ENCODE measurements at regions not wholly inside any gene's neighbourhood (a gene's known extent, or its start where the extent isn't known, plus 50 kb on each side); places are given as distances from the start of the nearest gene placed in this dataset.

- no peak overlapping the region for H3K27ac Mint-ChIP-seq
- H3K4me1 Mint-ChIP-seq, result peaks cover 2% of the 10 kb centered on the region
- DNase-seq, result no peak
- H3K4me3 Mint-ChIP-seq, result no peak overlapping the region
- ChIA-PET CTCF (no interaction called here), POLR2A (no interaction called here)
- no peaks in the 10 kb centered on the region for H3K9me3 Mint-ChIP-seq
- H3K36me3 Mint-ChIP-seq (ENCODE audit: low read depth), result no peaks in the 10 kb centered on the region
- H3K27me3 Mint-ChIP-seq, result peaks cover 1% of the 10 kb centered on the region
Measured at GRCh38 chr18:8944871-8945245, 157.6 kb upstream of the NDUFV2 start.

DNA sequence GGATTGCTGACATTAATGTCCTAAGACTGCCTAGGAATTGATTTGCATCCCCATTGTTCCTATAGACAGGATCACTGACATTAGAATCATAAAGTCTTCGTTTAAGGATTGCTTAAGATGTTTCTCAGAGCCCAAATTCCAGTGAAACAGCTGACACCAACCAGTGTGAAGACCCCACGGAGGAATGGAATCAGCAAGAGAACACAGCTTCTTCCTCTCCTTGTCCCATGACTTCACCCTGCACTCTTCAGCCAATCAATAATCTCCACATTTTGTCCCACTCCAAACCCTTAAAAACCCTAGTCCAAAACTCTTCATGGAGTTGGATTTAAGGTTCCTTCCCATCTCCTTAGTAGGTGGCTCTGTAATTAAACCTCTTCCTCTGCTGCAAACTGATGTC, 157.0 kb upstream of the NDUFV2 start:
- CTCF ChIA-PET, result no interaction called here
- H3K27me3 Mint-ChIP-seq, result peaks cover 1% of the 10 kb centered on the region

DNA sequence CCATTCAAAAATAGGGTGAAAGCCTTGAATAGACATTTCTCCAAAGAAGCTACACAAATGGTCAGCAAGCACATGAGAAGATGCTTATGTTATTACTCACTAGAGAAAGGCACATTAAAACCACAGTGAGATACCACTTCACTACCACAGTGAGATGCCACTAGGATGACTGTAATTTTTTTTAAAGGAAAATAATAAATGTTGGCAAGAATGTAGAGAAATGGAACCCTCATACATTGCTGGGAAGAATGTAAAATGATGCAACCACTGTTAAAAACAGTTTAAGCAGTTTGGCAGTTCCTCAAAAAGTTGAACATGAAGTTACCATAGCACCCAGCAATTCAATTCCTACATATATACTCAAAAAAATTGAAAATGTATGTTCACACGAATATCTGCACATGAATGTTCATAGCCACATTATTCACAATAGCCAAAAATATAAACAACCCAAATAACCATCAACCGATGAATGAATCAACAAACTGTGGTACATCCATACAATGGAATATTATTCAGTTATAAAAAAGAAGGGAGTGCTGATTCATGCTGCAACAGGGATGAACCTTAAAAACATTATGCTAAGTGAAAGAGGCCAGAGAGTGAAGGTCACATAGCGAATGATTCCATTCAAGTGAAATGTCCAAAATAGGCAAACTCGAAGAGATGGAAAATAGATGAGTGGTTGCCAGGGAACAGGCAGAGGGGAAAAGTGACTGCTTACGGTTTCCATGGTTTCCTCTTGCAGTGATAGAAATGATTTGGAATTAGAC, 156.2 kb upstream of the NDUFV2 start:
- DNase-seq, result no peak
- Mint-ChIP-seq H3K36me3 (ENCODE audit: low read depth) (no peaks in the 10 kb centered on the region), H3K27me3 (peaks cover 1% of the 10 kb centered on the region), H3K9me3 (no peaks in the 10 kb centered on the region), H3K4me1 (peaks cover 2% of the 10 kb centered on the region), H3K4me3 (no peak overlapping the region), H3K27ac (no peak overlapping the region)
- CTCF ChIA-PET, result no interaction called here
- POLR2A ChIA-PET, result no interaction called here

More for the DNA sequence above, 157.0 kb upstream of the NDUFV2 start:
- Mint-ChIP-seq H3K4me1 (peaks cover 2% of the 10 kb centered on the region), H3K27ac (no peak overlapping the region), H3K4me3 (no peak overlapping the region), H3K36me3 (ENCODE audit: low read depth) (no peaks in the 10 kb centered on the region), H3K9me3 (no peaks in the 10 kb centered on the region)
- POLR2A ChIA-PET, result no interaction called here
- DNase-seq, result no peak

DNA sequence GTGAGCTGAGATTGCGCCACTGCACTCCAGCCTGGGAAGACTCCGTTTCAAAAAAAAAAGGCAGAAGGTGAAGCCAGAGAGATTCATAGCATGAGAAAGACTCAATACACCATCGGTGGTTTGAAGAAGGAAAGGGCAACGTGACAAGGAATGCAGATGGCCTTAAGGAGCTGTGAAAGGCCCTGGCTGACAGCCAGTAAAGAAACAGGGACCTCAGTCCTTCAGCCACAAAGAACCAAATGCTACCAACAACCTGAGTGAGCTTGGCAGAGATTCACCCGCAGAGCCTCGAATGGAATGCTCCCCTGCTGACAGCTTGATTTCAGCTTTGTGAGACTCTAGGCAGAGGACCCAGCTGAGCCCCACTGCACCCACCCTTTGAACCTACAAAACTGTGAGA, 154.9 kb upstream of the NDUFV2 start:
- Mint-ChIP-seq H3K36me3 (ENCODE audit: low read depth) (no peaks in the 10 kb centered on the region), H3K27ac (no peak overlapping the region), H3K27me3 (peaks cover 1% of the 10 kb centered on the region), H3K4me3 (no peak overlapping the region), H3K9me3 (no peaks in the 10 kb centered on the region), H3K4me1 (peaks cover 2% of the 10 kb centered on the region)
- CTCF ChIA-PET, result no interaction called here
- DNase-seq, result no peak
- POLR2A ChIA-PET, result no interaction called here

DNA sequence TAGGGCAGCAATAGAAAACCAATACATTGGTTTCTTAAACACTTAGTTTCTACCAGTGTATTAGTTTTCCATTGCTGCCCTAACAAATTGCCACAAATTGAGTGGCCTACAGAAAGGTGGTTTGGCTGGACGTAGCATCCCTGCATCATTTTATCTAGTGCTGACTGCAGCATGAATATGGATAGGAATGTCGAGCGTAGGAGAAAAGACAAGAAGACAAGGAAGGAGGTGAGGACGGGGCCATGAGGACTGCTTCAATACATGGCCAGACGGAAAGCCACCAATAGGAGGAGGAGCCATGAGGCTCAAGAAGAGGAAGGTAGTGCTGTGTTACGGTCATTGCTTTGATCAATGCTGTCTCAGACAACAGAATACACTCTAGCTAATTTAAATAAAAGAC, 154.5 kb upstream of the NDUFV2 start:
- CTCF ChIA-PET, result no interaction called here

GRCh38 chr18:8948471-8949149, 153.9 kb upstream of the NDUFV2 start:
- H3K9me3 Mint-ChIP-seq, result no peaks in the 10 kb centered on the region
- DNase-seq, result no peak
- POLR2A ChIA-PET, result no interaction called here
- no peak overlapping the region for H3K27ac Mint-ChIP-seq
- H3K4me1 Mint-ChIP-seq, result peaks cover 2% of the 10 kb centered on the region
- no peak overlapping the region for H3K4me3 Mint-ChIP-seq
- peaks cover 1% of the 10 kb centered on the region for H3K27me3 Mint-ChIP-seq
- no peaks in the 10 kb centered on the region for H3K36me3 Mint-ChIP-seq (ENCODE audit: low read depth)
- CTCF ChIA-PET, result interaction anchor here (0.6 kb wide), 1 partner anchor 175 kb away, joined by 3 read pairs; no protein-coding TSS in a partner anchor

More for the DNA sequence above, 154.5 kb upstream of the NDUFV2 start:
- H3K4me1 Mint-ChIP-seq, result peaks cover 2% of the 10 kb centered on the region
- H3K4me3 Mint-ChIP-seq, result no peak overlapping the region
- no peak for DNase-seq
- peaks cover 1% of the 10 kb centered on the region for H3K27me3 Mint-ChIP-seq
- H3K27ac Mint-ChIP-seq, result no peak overlapping the region
- H3K36me3 Mint-ChIP-seq (ENCODE audit: low read depth), result no peaks in the 10 kb centered on the region
- POLR2A ChIA-PET, result no interaction called here
- no peaks in the 10 kb centered on the region for H3K9me3 Mint-ChIP-seq

DNA sequence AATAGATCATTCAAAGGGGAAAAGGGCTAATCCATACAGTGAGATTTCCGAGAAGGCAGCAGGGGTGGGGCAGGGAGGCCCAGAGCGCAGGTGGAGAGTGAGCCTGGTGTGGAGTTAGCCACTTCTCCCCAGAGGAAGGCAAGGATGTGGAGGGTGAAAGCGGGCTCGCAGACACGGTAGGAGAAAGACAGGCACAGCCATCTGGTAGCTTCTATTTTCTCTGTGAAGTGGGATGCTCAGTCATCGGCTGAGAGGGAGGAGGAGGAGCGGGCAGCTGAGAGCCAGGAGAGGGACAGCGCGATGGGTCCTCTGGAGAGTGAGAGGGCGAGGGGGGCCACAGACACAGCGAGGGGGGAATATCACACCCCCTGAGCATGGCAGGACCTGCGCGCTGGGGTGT, 153.3 kb upstream of the NDUFV2 start:
- CTCF ChIA-PET, result interaction anchor here (0.6 kb wide), 1 partner anchor 175 kb away, joined by 3 read pairs; no protein-coding TSS in a partner anchor
- Mint-ChIP-seq H3K4me3 (no peak overlapping the region), H3K4me1 (peaks cover 2% of the 10 kb centered on the region), H3K27me3 (peaks cover 1% of the 10 kb centered on the region), H3K27ac (no peak overlapping the region), H3K9me3 (no peaks in the 10 kb centered on the region), H3K36me3 (ENCODE audit: low read depth) (no peaks in the 10 kb centered on the region)
- POLR2A ChIA-PET, result no interaction called here
- no peak for DNase-seq

GRCh38 chr18:8951491-8951890, 151.0 kb upstream of the NDUFV2 start:
- ChIA-PET POLR2A (no interaction called here), CTCF (no interaction called here)
- no peak overlapping the region for H3K27ac Mint-ChIP-seq
- DNase-seq, result no peak
- H3K9me3 Mint-ChIP-seq, result no peaks in the 10 kb centered on the region
- H3K27me3 Mint-ChIP-seq, result peaks cover 3% of the 10 kb centered on the region
- no peak overlapping the region for H3K4me3 Mint-ChIP-seq
- no peaks in the 10 kb centered on the region for H3K36me3 Mint-ChIP-seq (ENCODE audit: low read depth)
- H3K4me1 Mint-ChIP-seq, result peaks cover 2% of the 10 kb centered on the region

DNA sequence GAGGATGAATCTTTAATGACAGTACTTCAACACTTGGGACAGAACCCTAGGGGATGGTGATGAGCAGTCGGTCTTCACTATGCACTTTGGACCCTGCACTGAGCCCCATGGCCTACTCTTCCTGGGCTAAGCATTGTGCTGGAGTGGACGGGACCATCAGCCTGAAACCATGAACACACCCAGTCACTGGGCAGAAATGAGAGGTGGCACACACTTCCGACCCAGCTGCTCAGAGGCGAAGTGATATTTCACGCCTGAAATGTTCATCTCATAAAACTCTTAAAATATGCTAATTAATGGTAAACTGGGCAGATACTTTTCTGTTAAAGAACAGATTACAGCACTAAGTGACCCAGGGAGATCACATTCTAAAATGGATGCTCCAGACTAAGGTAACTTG, 150.3 kb upstream of the NDUFV2 start:
- H3K4me1 Mint-ChIP-seq, result peaks cover 2% of the 10 kb centered on the region
- DNase-seq, result no peak
- ChIA-PET CTCF (no interaction called here), POLR2A (no interaction called here)
- no peak overlapping the region for H3K27ac Mint-ChIP-seq
- peaks cover 7% of the 10 kb centered on the region for H3K27me3 Mint-ChIP-seq
- no peak overlapping the region for H3K4me3 Mint-ChIP-seq
- H3K36me3 Mint-ChIP-seq (ENCODE audit: low read depth), result no peaks in the 10 kb centered on the region
- H3K9me3 Mint-ChIP-seq, result no peaks in the 10 kb centered on the region

GRCh38 chr18:8952769-8953760, 149.4 kb upstream of the NDUFV2 start:
- no peak overlapping the region for H3K27ac Mint-ChIP-seq

GRCh38 chr18:8957731-8958130, 144.8 kb upstream of the NDUFV2 start:
- POLR2A ChIA-PET, result no interaction called here
- H3K4me1 Mint-ChIP-seq, result no peaks in the 10 kb centered on the region
- H3K36me3 Mint-ChIP-seq (ENCODE audit: low read depth), result no peaks in the 10 kb centered on the region
- DNase-seq, result no peak
- H3K27me3 Mint-ChIP-seq, result peaks cover 7% of the 10 kb centered on the region
- CTCF ChIA-PET, result no interaction called here
- no peak overlapping the region for H3K4me3 Mint-ChIP-seq
- no peak overlapping the region for H3K27ac Mint-ChIP-seq
- H3K9me3 Mint-ChIP-seq, result no peaks in the 10 kb centered on the region

More at GRCh38 chr18:8952769-8953760, 149.4 kb upstream of the NDUFV2 start:
- POLR2A ChIA-PET, result no interaction called here
- DNase-seq, result no peak
- H3K9me3 Mint-ChIP-seq, result no peaks in the 10 kb centered on the region
- no peaks in the 10 kb centered on the region for H3K36me3 Mint-ChIP-seq (ENCODE audit: low read depth)
- peaks cover 7% of the 10 kb centered on the region for H3K27me3 Mint-ChIP-seq
- CTCF ChIA-PET, result no interaction called here
- no peak overlapping the region for H3K4me3 Mint-ChIP-seq
- H3K4me1 Mint-ChIP-seq, result peaks cover 2% of the 10 kb centered on the region

- CTCF ChIA-PET, result no interaction called here
- no peaks in the 10 kb centered on the region for H3K4me1 Mint-ChIP-seq
- H3K9me3 Mint-ChIP-seq, result no peaks in the 10 kb centered on the region
- no peak overlapping the region for H3K4me3 Mint-ChIP-seq
- H3K27ac Mint-ChIP-seq, result no peak overlapping the region
- H3K36me3 Mint-ChIP-seq (ENCODE audit: low read depth), result no peaks in the 10 kb centered on the region
- DNase-seq, result no peak
- POLR2A ChIA-PET, result no interaction called here
- peaks cover 7% of the 10 kb centered on the region for H3K27me3 Mint-ChIP-seq
Measured at GRCh38 chr18:8958660-8959059, 143.8 kb upstream of the NDUFV2 start.

DNA sequence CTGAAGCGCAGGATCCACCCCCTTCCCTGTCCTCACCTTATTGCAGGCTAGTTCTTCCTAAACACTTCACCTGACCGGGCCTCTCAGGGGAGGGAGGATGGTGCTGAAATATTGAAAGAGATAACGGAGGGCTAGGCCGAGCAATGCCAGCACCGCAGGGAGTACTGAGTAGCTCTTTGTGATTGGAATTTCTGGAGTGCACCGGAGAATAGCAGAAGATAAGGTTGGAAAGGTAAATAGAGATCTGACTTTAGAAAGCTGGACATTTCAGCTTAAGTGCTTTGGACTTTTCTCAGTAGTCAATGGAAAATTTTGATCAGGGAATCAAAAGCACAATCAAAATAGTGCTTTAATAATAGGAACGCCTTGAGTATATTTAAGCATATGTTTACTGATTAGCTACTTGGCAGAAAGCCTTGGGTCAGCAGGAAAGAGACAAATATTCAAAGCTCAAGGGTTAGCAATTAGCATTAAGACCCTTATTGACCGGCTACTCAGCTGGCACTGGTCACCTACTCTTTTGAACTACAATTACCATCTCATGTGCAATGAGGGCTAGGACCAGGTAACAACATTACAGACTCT, 142.9 kb upstream of the NDUFV2 start:
- Mint-ChIP-seq H3K36me3 (ENCODE audit: low read depth) (no peaks in the 10 kb centered on the region), H3K27ac (no peak overlapping the region), H3K4me3 (no peak overlapping the region), H3K9me3 (no peaks in the 10 kb centered on the region), H3K4me1 (no peaks in the 10 kb centered on the region), H3K27me3 (peaks cover 7% of the 10 kb centered on the region)
- ChIA-PET CTCF (no interaction called here), POLR2A (no interaction called here)
- DNase-seq, result no peak
